Hepatocyte (in vitro differentiated cells): ENCODE measurements at regions not wholly inside any gene's neighbourhood (a gene's known extent, or its start where the extent isn't known, plus 50 kb on each side); places are given as distances from the start of the nearest gene placed in this dataset.

Source experiments
- DNase-seq: peaks from one replicate; pipeline ENCODE4 v3.0.0-alpha.2; 2016; ENCODE audit warnings: low spot score
- H2AFZ ChIP-seq: fragments of 200-600 bp; sonication (generic); 2 replicates; pipeline ENCODE4 v1.6.0; 2016; ENCODE audit warnings: antibody characterized with exemption, mild to moderate bottlenecking
- H3K27ac ChIP-seq: fragments of 200-600 bp; sonication (generic); 2 replicates; pipeline ENCODE4 v1.5.1; 2016; ENCODE audit warnings: mild to moderate bottlenecking
- H3K27me3 ChIP-seq: fragments of 200-600 bp; sonication (generic); 2 replicates; pipeline ENCODE4 v1.6.1; 2016
- H3K36me3 ChIP-seq: fragments of 200-600 bp; sonication (generic); replicated peaks from 2 replicates; pipeline ENCODE4 v1.5.1; 2016; ENCODE audit warnings: low read depth; ENCODE audit not compliant: insufficient read depth
- H3K4me1 ChIP-seq: fragments of 200-600 bp; sonication (generic); 2 replicates; pipeline ENCODE4 v1.5.1; 2016; ENCODE audit warnings: mild to moderate bottlenecking, moderate library complexity; ENCODE audit not compliant: insufficient read depth
- H3K4me2 ChIP-seq: fragments of 200-600 bp; sonication (generic); 2 replicates; pipeline ENCODE4 v1.6.0; 2016
- H3K4me3 ChIP-seq: fragments of 200-600 bp; sonication (generic); 2 replicates; pipeline ENCODE4 v1.5.1; 2016; ENCODE audit warnings: mild to moderate bottlenecking
- H3K79me2 ChIP-seq: fragments of 200-600 bp; sonication (generic); 2 replicates; pipeline ENCODE4 v1.6.0; 2017; ENCODE audit warnings: mild to moderate bottlenecking
- H3K9me2 ChIP-seq: fragments of 200-600 bp; sonication (generic); replicated peaks from 2 replicates; pipeline ENCODE4 v1.6.0; 2017; ENCODE audit warnings: mild to moderate bottlenecking; ENCODE audit not compliant: insufficient read depth
- H3K9me3 ChIP-seq: fragments of 200-600 bp; sonication (generic); 2 replicates; pipeline ENCODE4 v1.5.1; 2016; ENCODE audit warnings: low read depth, mild to moderate bottlenecking
- H4K20me1 ChIP-seq: fragments of 200-600 bp; sonication (generic); 2 replicates; pipeline ENCODE4 v1.6.0; 2016; ENCODE audit warnings: mild to moderate bottlenecking; ENCODE audit not compliant: insufficient read depth, poor library complexity, severe bottlenecking
- CTCF ChIP-seq: fragments of 200-600 bp; sonication (generic); IDR thresholded peaks from 2 replicates; pipeline ENCODE4 v1.5.1; 2016; ENCODE audit warnings: antibody characterized with exemption, mild to moderate bottlenecking; ENCODE audit not compliant: poor library complexity
- EZH2 ChIP-seq: fragments of 200-600 bp; sonication (generic); IDR thresholded peaks from 2 replicates; pipeline ENCODE4 v1.6.1; 2016; ENCODE audit warnings: antibody characterized with exemption, mild to moderate bottlenecking, borderline replicate concordance
- EZH2phosphoT487 ChIP-seq: fragments of 200-600 bp; sonication (generic); IDR thresholded peaks from one replicate; pipeline ENCODE4 v1.6.1; 2018; ENCODE audit warnings: antibody characterized with exemption, mild to moderate bottlenecking, low read depth, moderate library complexity; ENCODE audit not compliant: unreplicated experiment, severe bottlenecking
- WGBS: methylation state at CpG from one replicate; pipeline ENCODE4 v1.1.6; 2016; ENCODE audit warnings: low lambda C conversion rate; ENCODE audit errors: missing lambda C conversion rate; 5-methylcytosine and 5-hydroxymethylcytosine counted together

- no peak overlapping the region for H2AFZ ChIP-seq
- H3K36me3 ChIP-seq: no peaks in the 10 kb centered on the region
- TF ChIP-seq CTCF (no peak), EZH2phosphoT487 (no peak), EZH2 (no peak)
- 94% methylated on average over 4 of the region's 4 CpGs for WGBS
- H3K9me3 ChIP-seq: no peaks in the 10 kb centered on the region
- no peak for DNase-seq
- H3K79me2 ChIP-seq: no peaks in the 10 kb centered on the region
- H3K4me3 ChIP-seq: no peak overlapping the region
- H3K4me2 ChIP-seq: no peak overlapping the region
- no peaks in the 10 kb centered on the region for H4K20me1 ChIP-seq
- no peak overlapping the region for H3K27ac ChIP-seq
- no peaks in the 10 kb centered on the region for H3K27me3 ChIP-seq
- H3K9me2 ChIP-seq: no peaks in the 10 kb centered on the region
- peaks cover 3% of the 10 kb centered on the region for H3K4me1 ChIP-seq
Measured at GRCh38 chr12:90290980-90291975, 582.6 kb upstream of the ATP2B1 start.

- Histone ChIP-seq H3K9me3 (no peaks in the 10 kb centered on the region), H3K4me3 (no peak overlapping the region), H3K27ac (no peak overlapping the region), H3K4me1 (peaks cover 3% of the 10 kb centered on the region), H3K9me2 (no peaks in the 10 kb centered on the region), H3K36me3 (no peaks in the 10 kb centered on the region), H3K27me3 (no peaks in the 10 kb centered on the region), H2AFZ (no peak overlapping the region), H4K20me1 (no peaks in the 10 kb centered on the region), H3K4me2 (no peak overlapping the region), H3K79me2 (no peaks in the 10 kb centered on the region)
- TF ChIP-seq EZH2phosphoT487: no peak
- no peak for TF ChIP-seq CTCF
- no peak for TF ChIP-seq EZH2
- DNase-seq: no peak
- WGBS: 92% methylated on average over 2 of the region's 2 CpGs
Measured at GRCh38 chr12:90287585-90287984, 578.9 kb upstream of the ATP2B1 start.

DNA sequence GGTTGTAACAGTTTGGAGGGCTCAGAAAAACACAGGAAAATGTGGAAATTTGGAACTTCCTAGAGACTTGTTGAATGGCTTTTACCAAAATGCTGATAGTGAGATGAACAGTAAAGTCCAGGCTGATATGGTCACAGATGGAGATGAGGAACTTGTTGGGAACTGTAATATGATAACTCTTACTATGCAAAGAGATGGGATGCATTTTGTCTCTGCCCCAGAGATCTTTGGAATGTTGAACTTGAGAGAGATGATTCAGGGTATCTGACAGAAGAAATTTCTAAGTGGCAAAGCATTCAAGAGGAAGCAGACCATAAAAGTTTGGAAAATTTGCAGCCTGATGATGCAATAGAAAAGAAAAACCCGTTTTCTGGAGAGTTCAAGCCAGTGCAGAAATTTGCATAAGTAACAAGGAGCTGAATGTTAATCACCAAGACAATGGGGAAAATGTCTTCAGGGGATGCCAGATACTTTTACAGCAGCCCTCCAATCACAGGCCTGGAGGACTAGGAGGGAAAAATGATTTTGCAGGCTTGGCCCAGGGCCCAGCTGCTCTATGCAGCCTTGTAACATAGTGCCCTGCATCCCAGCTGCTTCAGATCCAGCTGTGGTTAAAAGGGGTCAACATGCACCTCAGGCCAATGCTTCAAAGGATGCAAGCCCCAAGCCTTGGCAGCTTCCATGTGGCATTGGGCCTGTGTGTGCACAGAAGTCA is 572.7 kb upstream of the ATP2B1 start:
- H3K36me3 ChIP-seq: no peaks in the 10 kb centered on the region
- H3K4me3 ChIP-seq: no peak overlapping the region
- no peak overlapping the region for H3K27ac ChIP-seq
- no peaks in the 10 kb centered on the region for H3K4me1 ChIP-seq
- no peak overlapping the region for H2AFZ ChIP-seq
- H3K9me2 ChIP-seq: no peaks in the 10 kb centered on the region
- no peaks in the 10 kb centered on the region for H3K79me2 ChIP-seq
- no peak for DNase-seq
- no peaks in the 10 kb centered on the region for H3K27me3 ChIP-seq
- no peaks in the 10 kb centered on the region for H4K20me1 ChIP-seq
- WGBS: 63% methylated on average over 1 of the region's 1 CpG
- H3K9me3 ChIP-seq: no peaks in the 10 kb centered on the region
- TF ChIP-seq EZH2phosphoT487: no peak
- no peak for TF ChIP-seq CTCF
- no peak for TF ChIP-seq EZH2
- H3K4me2 ChIP-seq: no peak overlapping the region
